HK-2 (cell line): ENCODE measurements at regions not wholly inside any gene's neighbourhood (a gene's known extent, or its start where the extent isn't known, plus 50 kb on each side); places are given as distances from the start of the nearest gene placed in this dataset.

Experiments used
- DNase-seq: peaks from one replicate; pipeline ENCODE4 v3.0.0-alpha.2; 2018; ENCODE audit not compliant: unreplicated experiment

DNA sequence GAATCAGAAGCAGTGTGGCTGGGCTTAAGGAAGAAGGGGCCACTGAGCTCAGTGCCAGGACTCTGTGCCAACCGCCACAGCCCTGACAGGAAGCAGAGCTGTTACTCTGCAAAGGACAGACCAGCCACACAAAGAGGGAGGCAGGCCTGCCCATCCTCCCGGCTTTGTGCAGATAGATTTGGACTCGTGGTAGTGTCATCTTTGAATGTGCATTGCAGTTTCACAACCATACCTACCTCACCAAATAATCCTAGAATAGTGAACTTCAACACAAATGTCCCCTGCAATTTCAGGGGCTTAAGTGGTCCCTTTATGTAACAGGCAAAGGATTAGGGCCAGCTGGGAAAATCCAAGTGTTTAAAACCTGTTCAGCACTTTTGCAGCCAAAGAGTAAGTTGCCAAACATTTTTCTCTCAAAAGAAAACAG lies 55.1 kb upstream of the CLDN10 start:
- DNase-seq, result no peak

- DNase-seq, result no peak
Observed at GRCh38 chr13:95498886-95499285, 53.6 kb upstream of the CLDN10 start.

GRCh38 chr13:95499811-95500712 lies 52.5 kb upstream of the CLDN10 start:
- DNase-seq, result no peak

- DNase-seq, result no peak
Observed at GRCh38 chr13:95502216-95502615, 50.3 kb upstream of the CLDN10 start.
